B cell (primary cell): ENCODE measurements at regions not wholly inside any gene's neighbourhood (a gene's known extent, or its start where the extent isn't known, plus 50 kb on each side); places are given as distances from the start of the nearest gene placed in this dataset.

Source experiments
- ATAC-seq: fragments of 200-7000 bp; cut with Tn5 transposase; one replicate; pipeline ENCODE4 v1.10.0; 2021; ENCODE audit warnings: low read depth, mild to moderate bottlenecking, moderate number of reproducible peaks, moderate library complexity
- CTCF ChIA-PET: fragments of 350-600 bp; sonication (Branson Sonifier 250); formaldehyde crosslinking; loops from one replicate; lab custom pipeline; 2021; ENCODE audit warnings: antibody characterized with exemption, inconsistent platforms; lab: Charles Lee
- POLR2A ChIA-PET: fragments of 350-600 bp; sonication (Branson Sonifier 250); formaldehyde crosslinking; loops from one replicate; lab custom pipeline; 2021; ENCODE audit warnings: antibody characterized with exemption; lab: Charles Lee
- DNase-seq: peaks from one replicate; pipeline ENCODE4 v3.0.0; 2013
- H2AFZ ChIP-seq: 2 replicates; pipeline ENCODE4 v1.6.1; 2012; ENCODE audit warnings: mild to moderate bottlenecking, low read depth, low read length; ENCODE audit not compliant: insufficient read depth, poor library complexity, severe bottlenecking
- H3K27ac ChIP-seq, 2 donors: 1 replicate in 1 of 2; 2 replicates in 1 of 2; pipeline ENCODE4 v1.5.1; 2012 to 2013; ENCODE audit warnings: low read length in 2 of 2, mild to moderate bottlenecking in 2 of 2, moderate library complexity in 1 of 2
- H3K27me3 ChIP-seq, 4 experiments: fragments of 200-600 bp in 1 of 4; sonication (generic) in 1 of 4; replicated peaks in 1 of 4; 1 replicate in 2 of 4; 2 replicates in 2 of 4; pipeline versions ENCODE4 v1.6.1 to v1.7.0; 2013 to 2016; ENCODE audit warnings: low read length in 3 of 4, mild to moderate bottlenecking in 2 of 4, mixed read lengths in 1 of 4, moderate library complexity in 1 of 4; ENCODE audit not compliant: insufficient read depth in 4 of 4, control insufficient read depth in 3 of 4; ENCODE audit errors: control extremely low read depth in 1 of 4
- H3K36me3 ChIP-seq, 2 experiments: replicated peaks in 1 of 2; 1 replicate in 1 of 2; 2 replicates in 1 of 2; pipeline versions ENCODE4 v1.6.1 to v1.7.1; 2013; ENCODE audit warnings: low read length in 1 of 2; ENCODE audit not compliant: insufficient read depth in 2 of 2, control insufficient read depth in 1 of 2; ENCODE audit errors: control extremely low read depth in 1 of 2, extremely low read depth in 1 of 2
- H3K4me1 ChIP-seq, 2 donors: fragments of 200-600 bp in 1 of 2; sonication (generic) in 1 of 2; 1 replicate in 1 of 2; 2 replicates in 1 of 2; pipeline versions ENCODE4 v1.5.1 to v1.6.1; 2013 to 2017; ENCODE audit warnings: low read length in 2 of 2; ENCODE audit not compliant: control insufficient read depth in 2 of 2, insufficient read depth in 2 of 2
- H3K4me2 ChIP-seq: replicated peaks from 2 replicates; pipeline ENCODE3; 2012; ENCODE audit warnings: mild to moderate bottlenecking, low read depth, low read length; ENCODE audit not compliant: poor library complexity, severe bottlenecking
- H3K4me3 ChIP-seq, 5 experiments: fragments of 200-600 bp in 1 of 5; sonication (generic) in 1 of 5; 1 replicate in 3 of 5; 2 replicates in 2 of 5; pipeline versions ENCODE4 v1.5.1 to v1.7.0; 2011 to 2016; ENCODE audit warnings: low read length in 4 of 5, mild to moderate bottlenecking in 4 of 5, low read depth in 2 of 5, control low read depth in 1 of 5, moderate library complexity in 1 of 5; ENCODE audit not compliant: insufficient read depth in 1 of 5; ENCODE audit errors: control extremely low read depth in 1 of 5, extremely low read depth in 1 of 5
- H3K79me2 ChIP-seq: fragments of 200-600 bp; sonication (generic); one replicate; pipeline ENCODE4 v1.6.0; 2016; ENCODE audit warnings: low read length; ENCODE audit not compliant: control insufficient read depth, insufficient read depth
- H3K9ac ChIP-seq: fragments of 200-600 bp; sonication (generic); 2 replicates; pipeline ENCODE4 v1.6.1; 2017; ENCODE audit warnings: mild to moderate bottlenecking, low read length, moderate library complexity
- H3K9me3 ChIP-seq, 3 donors: one replicate each; pipeline versions ENCODE4 v1.6.1 to v1.7.1; 2013; ENCODE audit warnings: low read length in 2 of 3; ENCODE audit not compliant: control insufficient read depth in 2 of 3, insufficient read depth in 1 of 3; ENCODE audit errors: control extremely low read depth in 1 of 3
- H4K20me1 ChIP-seq: 2 replicates; pipeline ENCODE4 v1.6.0; 2012; ENCODE audit warnings: mild to moderate bottlenecking, low read length; ENCODE audit not compliant: insufficient read depth, control insufficient read depth, poor library complexity, severe bottlenecking
- H3K27ac Mint-ChIP-seq: one replicate; pipeline ENCODE4 v1.8.0; 2021; ENCODE audit warnings: mixed read lengths
- H3K27me3 Mint-ChIP-seq: one replicate; pipeline ENCODE4 v1.8.0; 2021; ENCODE audit warnings: mixed read lengths
- H3K4me1 Mint-ChIP-seq: one replicate; pipeline ENCODE4 v1.8.0; 2021; ENCODE audit warnings: mixed read lengths
- H3K4me3 Mint-ChIP-seq: one replicate; pipeline ENCODE4 v1.8.0; 2021; ENCODE audit warnings: mixed read lengths
- H3K9me3 Mint-ChIP-seq: one replicate; pipeline ENCODE4 v1.8.0; 2022; ENCODE audit warnings: mixed read lengths; ENCODE audit not compliant: insufficient read depth
- CTCF ChIP-seq: fragments of 200-600 bp; IDR thresholded peaks from one replicate; pipeline ENCODE4 v1.8.0; 2022; ENCODE audit warnings: antibody characterized with exemption, mild to moderate bottlenecking
- EZH2 ChIP-seq: IDR thresholded peaks from 2 replicates; pipeline ENCODE4 v1.6.1; 2012; ENCODE audit warnings: borderline replicate concordance, low read depth, mild to moderate bottlenecking, moderate library complexity, low read length; ENCODE audit not compliant: insufficient read depth, poor library complexity, severe bottlenecking
- WGBS: methylation state at CpG from one replicate; pipeline ENCODE4 v1.1.5; 2013; ENCODE audit warnings: missing lambda C conversion rate; ENCODE audit not compliant: insufficient coverage; 5-methylcytosine and 5-hydroxymethylcytosine counted together
- intact Hi-C: fragments of 100-400 bp; cut with micrococcal nuclease; formaldehyde crosslinking; loops from one replicate; pipeline ENCODE4 v1.10.0; 2022

GRCh38 chr16:26752166-26752565 is 314.6 kb upstream of the C16orf82 start:
- no peaks in the 10 kb centered on the region for H3K27me3 ChIP-seq
- H3K79me2 ChIP-seq = no peaks in the 10 kb centered on the region
- Mint-ChIP-seq H3K4me1 (no peaks in the 10 kb centered on the region), H3K9me3 (peaks cover 3% of the 10 kb centered on the region), H3K4me3 (no peak overlapping the region), H3K27ac (no peak overlapping the region), H3K27me3 (peaks cover 23% of the 10 kb centered on the region)
- no peak for ATAC-seq
- no peaks in the 10 kb centered on the region for H3K9me3 ChIP-seq
- intact Hi-C loops = no loop called here
- TF ChIP-seq EZH2 = no peak
- H3K4me2 ChIP-seq = no peak overlapping the region
- no peaks in the 10 kb centered on the region for H3K36me3 ChIP-seq
- CTCF ChIA-PET = no interaction called here
- no peak for DNase-seq
- no peak overlapping the region for H3K27ac ChIP-seq
- H3K4me3 ChIP-seq = no peak overlapping the region
- H3K4me1 ChIP-seq = no peaks in the 10 kb centered on the region
- POLR2A ChIA-PET = no interaction called here
- no peaks in the 10 kb centered on the region for H4K20me1 ChIP-seq
- no peak overlapping the region for H2AFZ ChIP-seq
- no peak overlapping the region for H3K9ac ChIP-seq
- WGBS = no CpG with 5 or more reads among the region's 2 CpGs

- Histone ChIP-seq H3K27me3 (no peaks in the 10 kb centered on the region), H3K4me3 (no peak overlapping the region), H3K9me3 (peaks cover 0 to 4% (median 0%) of the 10 kb centered on the region in 3 donors), H3K79me2 (no peaks in the 10 kb centered on the region), H3K27ac (no peak overlapping the region), H2AFZ (no peak overlapping the region), H3K9ac (no peak overlapping the region), H3K4me1 (no peaks in the 10 kb centered on the region), H3K4me2 (no peak overlapping the region), H4K20me1 (no peaks in the 10 kb centered on the region), H3K36me3 (no peaks in the 10 kb centered on the region)
- TF ChIP-seq CTCF (no peak), EZH2 (no peak)
- CTCF ChIA-PET = no interaction called here
- no peak for DNase-seq
- H3K4me1 Mint-ChIP-seq = no peaks in the 10 kb centered on the region
- peaks cover 3% of the 10 kb centered on the region for H3K9me3 Mint-ChIP-seq
- POLR2A ChIA-PET = no interaction called here
- H3K4me3 Mint-ChIP-seq = no peak overlapping the region
- no peak for ATAC-seq
- WGBS = 0% methylated on average over 1 of the region's 1 CpG
- no peak overlapping the region for H3K27ac Mint-ChIP-seq
- H3K27me3 Mint-ChIP-seq = peaks cover 3% of the 10 kb centered on the region
- intact Hi-C loops = no loop called here
Observed at GRCh38 chr16:26756633-26757032, 310.1 kb upstream of the C16orf82 start.
